ENCODE measurements at regions not wholly inside any gene's neighbourhood (a gene's known extent, or its start where the extent isn't known, plus 50 kb on each side); places are given as distances from the start of the nearest gene placed in this dataset.
"Not testable (repeated sequence)": the region's sequence is repeated elsewhere in the genome, so short reads cannot be mapped to it uniquely, and the experiment has no call there.

- peak; percentile 33 to 54 for DNase-seq (ENCODE audit: extremely low read depth in 1 of 2, low read depth in 1 of 2)
These were observed 95.0 kb upstream of the IFNGR1 start for GRCh38 chr6:137313928-137314855.

DNA sequence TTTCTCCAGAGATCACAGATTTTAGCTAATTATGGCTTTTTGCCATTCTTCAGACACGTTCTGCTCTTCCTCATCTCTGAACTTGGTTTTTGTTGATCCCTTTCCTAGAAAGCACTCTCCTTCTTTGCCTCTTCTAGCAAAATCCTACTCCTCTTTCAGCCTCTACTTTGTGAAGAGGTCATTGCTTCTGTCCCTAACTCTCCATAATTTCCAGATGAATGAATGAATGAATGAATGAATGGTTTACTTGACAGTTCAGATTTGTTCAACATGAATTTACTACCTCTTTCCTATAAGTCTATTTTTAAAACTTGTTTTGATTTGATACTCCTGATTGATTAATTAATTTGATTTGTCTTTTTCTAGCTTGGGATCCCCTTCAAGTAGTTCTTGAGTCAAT is 94.0 kb upstream of the IFNGR1 start:
- no peak for DNase-seq (ENCODE audit: extremely low read depth in 1 of 2, low read depth in 1 of 2)

DNA sequence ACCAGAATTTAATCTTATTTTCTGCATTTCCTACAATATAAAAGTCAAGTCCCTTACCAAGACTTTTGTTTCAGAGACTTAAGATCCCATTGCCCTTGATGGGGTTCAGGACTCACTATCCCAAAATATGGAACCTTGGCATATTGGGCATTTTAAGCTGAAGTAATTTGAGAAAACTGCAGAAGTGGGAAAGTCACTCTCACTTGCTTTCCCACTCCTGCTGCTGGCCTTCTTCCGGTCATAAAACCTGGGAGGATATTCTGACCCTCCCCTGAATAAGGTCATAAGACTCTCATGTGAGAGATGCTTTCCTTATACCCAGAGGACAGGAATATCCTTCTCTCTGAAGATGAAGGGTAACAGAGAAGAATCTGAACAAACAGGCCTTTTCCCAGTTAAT is 92.8 kb upstream of the IFNGR1 start:
- DNase-seq (ENCODE audit: extremely low read depth in 1 of 2, low read depth in 1 of 2): no peak

GRCh38 chr6:137309078-137309762 is 90.0 kb upstream of the IFNGR1 start:
- DNase-seq (ENCODE audit: extremely low read depth in 1 of 2, low read depth in 1 of 2): no peak

DNA sequence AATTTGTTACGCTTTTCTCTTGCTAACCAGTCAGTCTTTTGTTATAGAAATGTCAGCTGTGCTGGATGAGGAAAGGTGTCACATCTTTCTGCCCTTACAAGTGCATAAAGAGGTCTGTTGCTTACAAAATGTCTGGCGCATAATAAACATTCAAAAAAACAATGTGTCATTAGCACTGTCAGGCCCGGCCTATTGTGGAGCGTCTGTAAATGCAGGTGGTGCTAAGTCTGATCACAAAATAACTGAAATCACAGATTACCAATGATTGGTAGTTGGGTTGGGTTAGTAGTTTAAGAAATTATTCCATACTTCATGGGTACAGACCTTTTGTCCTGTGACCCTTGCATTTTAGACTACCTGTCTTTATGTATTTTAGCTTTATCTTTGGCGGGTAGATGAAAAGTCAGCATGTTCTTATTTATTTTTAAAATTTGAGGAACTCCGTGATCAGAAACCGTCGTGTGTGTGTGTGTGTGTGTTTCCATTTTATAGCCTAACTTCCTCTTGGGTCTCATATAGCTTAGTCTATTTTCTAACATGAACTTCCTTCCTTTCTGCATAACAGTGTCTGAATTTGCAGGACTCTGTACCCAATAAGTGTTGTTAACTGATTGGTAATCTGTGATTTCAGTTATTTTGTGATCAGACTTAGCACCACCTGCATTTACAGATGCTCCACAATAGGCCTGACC is 88.1 kb upstream of the IFNGR1 start:
- DNase-seq (ENCODE audit: extremely low read depth in 1 of 2, low read depth in 1 of 2): no peak

DNA sequence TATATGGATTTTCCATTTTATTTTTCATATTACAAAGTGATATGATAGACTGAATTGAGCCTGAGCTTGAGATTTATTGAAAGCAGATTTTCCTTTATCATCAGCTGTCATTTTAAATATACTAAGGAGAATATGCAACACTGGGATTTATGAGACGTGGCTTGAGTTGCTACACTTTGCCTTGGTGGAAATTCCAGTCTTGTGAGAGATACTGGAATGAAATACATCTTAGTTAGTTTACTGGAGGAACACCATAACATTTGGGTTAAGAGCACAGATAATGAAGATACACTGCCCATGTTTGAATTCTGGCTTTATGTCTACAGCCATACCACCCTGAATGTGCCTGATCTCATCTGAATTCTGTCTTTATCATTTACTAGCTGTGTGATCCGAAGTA is 86.5 kb upstream of the IFNGR1 start:
- DNase-seq (ENCODE audit: extremely low read depth in 1 of 2, low read depth in 1 of 2): no peak

GRCh38 chr6:137304020-137304780 is 85.0 kb upstream of the IFNGR1 start:
- DNase-seq (ENCODE audit: extremely low read depth in 1 of 2, low read depth in 1 of 2): no peak

DNA sequence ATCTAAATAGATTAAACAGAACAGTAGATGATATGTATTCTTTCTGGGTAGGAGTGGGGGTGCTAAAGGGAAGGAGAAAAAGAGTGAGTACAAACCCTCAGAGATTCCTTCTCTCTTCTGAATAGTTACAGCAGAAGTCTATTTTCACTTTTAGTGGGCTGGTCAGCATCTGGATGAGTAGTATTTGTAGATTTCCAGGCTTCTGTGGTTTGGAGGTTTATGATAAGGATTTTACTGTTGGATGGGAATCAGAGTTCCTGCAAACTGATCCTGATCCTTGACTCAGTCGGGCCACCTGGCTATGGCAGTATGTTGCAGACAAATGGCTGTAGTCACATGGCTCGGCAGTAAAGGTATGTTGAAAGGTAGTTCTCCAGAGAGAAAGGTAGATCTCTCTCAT is 84.3 kb upstream of the IFNGR1 start:
- no peak for DNase-seq (ENCODE audit: extremely low read depth in 1 of 2, low read depth in 1 of 2)

- DNase-seq (ENCODE audit: extremely low read depth in 1 of 2, low read depth in 1 of 2): no peak
These were observed 80.5 kb upstream of the IFNGR1 start for GRCh38 chr6:137299681-137300080.

DNA sequence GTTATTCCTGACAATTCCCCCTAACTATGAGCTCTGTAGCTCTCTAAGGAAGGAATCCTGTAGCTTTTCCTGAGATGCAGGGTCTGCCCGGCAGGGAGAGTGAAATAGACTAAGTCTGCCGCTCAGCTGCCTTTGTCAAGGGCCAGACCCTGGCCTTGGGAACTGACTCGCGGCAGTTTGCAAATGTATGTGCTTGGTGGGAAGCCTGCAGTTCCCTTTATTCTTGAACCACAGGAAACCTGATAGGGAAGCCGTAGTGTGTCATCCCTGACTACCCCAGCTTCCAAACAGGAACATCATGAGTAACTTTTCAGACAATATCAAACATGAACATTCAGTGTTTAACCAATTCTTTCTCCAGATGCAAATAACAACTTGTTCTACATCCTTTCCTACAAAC is 78.7 kb upstream of the IFNGR1 start:
- no peak for DNase-seq (ENCODE audit: extremely low read depth in 1 of 2, low read depth in 1 of 2)

DNA sequence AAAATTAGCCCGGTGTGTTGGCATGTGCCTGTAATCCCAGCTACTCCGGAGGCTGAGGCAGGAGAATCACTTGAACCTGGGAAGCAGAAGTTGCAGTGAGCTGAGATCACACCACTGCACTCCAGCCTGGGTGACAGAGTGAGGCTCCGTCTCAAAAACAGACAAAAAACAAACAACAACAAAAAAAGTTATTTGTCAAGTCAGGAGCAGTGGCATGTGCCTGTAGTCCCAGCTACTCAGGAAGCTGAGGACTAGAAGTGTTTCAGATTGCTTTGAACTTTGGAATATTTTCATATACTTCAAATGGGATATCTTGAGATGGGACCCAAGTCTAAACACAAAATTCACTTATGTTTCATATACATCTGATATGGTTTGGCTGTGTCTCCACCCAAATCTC is 73.1 kb upstream of the IFNGR1 start:
- DNase-seq (ENCODE audit: extremely low read depth in 1 of 2, low read depth in 1 of 2): not testable (repeated sequence)

DNA sequence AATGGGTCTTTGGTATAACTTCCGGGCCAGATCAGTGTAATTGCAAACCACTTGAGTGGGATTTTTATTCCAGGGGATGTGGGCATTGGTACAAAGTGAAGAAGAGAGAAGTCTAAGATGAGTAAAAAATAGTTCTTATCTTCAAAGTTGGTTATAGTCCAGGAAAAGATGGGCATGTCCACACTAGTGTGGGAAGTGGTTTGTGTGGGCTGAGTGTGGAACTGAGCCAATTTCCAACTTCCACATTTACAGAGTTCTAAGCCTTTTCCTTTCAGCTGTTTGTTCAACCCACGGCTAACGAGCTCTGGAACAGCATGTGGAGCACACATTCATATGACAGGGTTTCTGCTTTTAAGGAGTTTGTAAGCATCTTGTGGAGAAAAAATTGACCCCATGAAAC is 72.3 kb upstream of the IFNGR1 start:
- no peak for DNase-seq (ENCODE audit: extremely low read depth in 1 of 2, low read depth in 1 of 2)

DNA sequence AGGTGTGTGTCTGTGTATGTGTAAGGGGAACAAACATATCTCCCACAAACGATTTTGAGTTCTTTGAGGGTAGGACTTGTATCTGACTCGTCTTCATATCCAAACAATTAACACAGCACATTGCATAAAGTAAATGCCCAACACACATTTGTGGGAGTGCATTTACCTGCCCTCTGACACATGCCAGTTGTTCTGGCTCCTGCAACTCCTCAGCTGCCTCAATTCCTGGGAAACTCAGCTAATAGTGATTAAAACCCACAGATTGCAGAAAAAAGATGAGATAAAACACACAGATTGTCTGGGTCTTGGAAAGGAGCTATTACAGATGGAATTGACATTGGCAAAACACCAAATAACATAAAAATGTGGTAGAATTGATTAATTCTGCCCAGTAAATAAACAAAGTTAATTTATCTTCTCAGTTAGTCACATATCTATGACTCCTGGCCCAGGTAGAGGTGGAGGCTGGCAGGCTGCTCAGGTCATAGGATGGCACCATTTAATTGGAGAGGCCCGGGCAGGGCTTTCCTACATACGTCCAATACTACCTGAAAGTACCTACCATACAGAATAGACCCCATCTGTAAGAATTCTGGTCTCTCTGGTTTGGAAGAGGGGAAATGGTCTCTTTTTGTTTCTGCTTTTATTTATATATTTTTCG is 71.5 kb upstream of the IFNGR1 start:
- DNase-seq (ENCODE audit: extremely low read depth in 1 of 2, low read depth in 1 of 2): no peak

DNA sequence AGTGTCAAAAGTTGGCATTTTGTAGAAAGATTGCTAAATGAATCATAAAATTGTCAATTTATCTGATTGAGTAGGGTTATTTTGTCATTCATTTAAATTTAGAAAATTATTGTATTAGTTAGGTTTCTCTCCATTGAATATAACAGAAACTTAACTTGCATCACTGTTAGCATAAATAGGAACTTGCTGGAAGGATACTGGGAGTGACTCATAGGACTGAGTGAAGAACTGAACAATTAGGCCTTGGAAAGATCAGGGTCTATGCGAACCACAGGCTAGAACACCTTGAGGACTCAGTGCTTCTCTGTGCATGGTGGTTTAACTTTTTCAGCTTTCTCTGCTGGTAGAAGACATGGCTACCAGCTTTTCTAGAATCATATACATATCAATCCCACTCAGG is 67.7 kb upstream of the IFNGR1 start:
- DNase-seq (ENCODE audit: extremely low read depth in 1 of 2, low read depth in 1 of 2): no peak

DNA sequence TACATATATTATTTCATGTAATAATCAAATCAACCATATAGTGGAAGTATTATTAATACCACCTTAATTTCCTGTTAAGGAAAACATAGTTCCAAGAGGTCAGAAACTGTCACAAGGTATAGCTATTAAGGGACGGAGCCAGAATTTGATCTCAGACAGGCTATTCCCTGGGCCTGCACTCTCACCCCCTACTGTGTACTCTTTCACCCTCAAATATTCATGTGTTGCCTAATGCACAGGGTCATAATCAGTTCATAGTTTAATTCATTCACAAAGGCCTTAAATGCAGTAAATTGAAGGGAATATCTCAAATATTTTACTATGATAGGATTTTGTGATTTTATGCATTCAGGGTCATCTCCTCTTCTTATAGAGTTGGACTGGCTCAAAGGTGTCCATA is 67.2 kb upstream of the IFNGR1 start:
- DNase-seq (ENCODE audit: extremely low read depth in 1 of 2, low read depth in 1 of 2): no peak

GRCh38 chr6:137284811-137285110 is 65.6 kb upstream of the IFNGR1 start:
- no peak for DNase-seq (ENCODE audit: extremely low read depth in 1 of 2, low read depth in 1 of 2)

DNA sequence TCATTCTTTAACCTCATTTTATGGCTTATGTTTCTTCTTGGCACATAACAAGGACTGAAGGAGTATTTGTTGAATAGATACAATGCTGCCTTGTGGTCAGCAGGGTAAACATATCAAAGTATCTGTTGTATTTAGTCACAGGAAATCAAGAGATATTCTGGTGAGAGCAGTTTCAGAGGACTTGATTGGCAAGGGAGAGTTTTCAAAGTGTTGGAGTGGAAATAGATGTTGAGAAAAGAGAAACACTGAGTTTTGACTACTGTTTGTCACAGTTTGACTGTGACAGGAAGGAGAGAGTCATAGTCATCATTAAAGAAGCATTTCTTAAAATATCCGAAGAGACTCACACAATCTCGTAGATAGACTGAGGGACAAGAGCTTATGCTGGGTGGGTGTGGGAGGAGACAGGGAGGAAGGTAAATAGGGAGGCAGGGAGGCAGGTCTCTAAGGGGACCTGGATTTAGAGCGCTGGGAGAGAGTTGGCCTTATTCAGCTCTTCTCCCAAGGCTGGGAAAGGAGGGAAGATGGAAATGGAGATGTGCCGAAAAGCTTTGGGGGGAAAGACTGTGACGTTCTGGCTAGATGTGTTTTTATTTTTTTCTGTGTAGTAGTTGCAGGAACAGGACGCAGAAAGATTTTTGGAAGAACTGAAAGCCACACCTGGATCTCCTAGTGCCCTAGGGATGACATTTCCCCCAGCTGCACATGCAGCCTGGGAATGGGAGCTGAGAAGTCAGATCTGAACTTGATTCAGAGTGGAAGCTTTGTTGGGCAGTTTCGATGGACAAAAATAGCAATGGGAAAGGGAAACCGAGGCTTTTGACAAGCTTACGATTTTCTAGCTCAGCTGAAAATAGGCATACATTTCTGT is 65.0 kb upstream of the IFNGR1 start:
- no peak for DNase-seq (ENCODE audit: extremely low read depth in 1 of 2, low read depth in 1 of 2)

GRCh38 chr6:137283080-137283479 is 63.9 kb upstream of the IFNGR1 start:
- no peak for DNase-seq (ENCODE audit: extremely low read depth in 1 of 2, low read depth in 1 of 2)

DNA sequence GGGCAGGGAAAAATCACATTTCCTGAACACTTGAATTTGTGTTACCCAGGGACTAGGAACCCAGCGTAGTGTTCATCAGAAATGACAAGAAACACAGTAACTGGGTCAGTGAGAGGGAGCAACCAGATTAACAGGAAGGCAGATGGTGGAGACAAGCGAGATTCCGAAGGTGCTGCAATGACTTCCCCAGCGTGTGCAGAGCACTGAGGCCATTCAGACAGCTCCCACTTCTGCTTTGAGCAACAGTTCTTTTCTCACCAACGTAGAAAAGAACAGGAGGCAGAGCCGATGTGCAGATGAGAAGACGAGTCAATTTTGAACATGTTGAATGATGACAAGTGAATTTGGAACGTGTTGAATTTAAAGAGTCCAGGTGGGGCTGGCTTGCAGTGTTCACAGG is 63.1 kb upstream of the IFNGR1 start:
- no peak for DNase-seq (ENCODE audit: extremely low read depth in 1 of 2, low read depth in 1 of 2)

DNA sequence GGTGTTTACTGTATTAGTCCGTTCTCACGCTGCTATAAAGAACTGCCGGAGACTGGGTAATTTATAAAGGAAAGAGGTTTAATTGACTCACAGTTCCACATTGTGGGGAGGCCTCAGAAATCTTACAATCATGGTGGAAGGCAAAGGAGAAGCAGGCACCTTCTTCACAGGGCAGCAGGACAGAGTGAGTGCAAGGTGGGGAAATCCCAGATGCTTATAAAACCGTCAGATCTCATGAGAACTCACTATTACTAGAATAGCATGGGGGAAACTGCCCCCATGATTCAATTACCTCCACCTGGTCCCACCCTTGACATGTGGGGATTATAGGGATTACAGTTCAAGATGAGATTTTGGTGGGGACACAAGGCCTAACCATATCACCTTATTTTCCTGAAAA is 60.1 kb upstream of the IFNGR1 start:
- DNase-seq (ENCODE audit: extremely low read depth in 1 of 2, low read depth in 1 of 2): not testable (repeated sequence)

Measured in activated CD8-positive, alpha-beta memory T cell treated with anti-CD3 and anti-CD28 coated beads for 1 hour (primary cell).